A549 (cell line): ENCODE measurements at regions not wholly inside any gene's neighbourhood (a gene's known extent, or its start where the extent isn't known, plus 50 kb on each side); places are given as distances from the start of the nearest gene placed in this dataset.

ENCODE experiments used
- BHLHE40 ChIP-seq: IDR thresholded peaks from 2 replicates; pipeline ENCODE4 v1.6.1; 2012; ENCODE audit warnings: low read depth, low read length, inconsistent platforms
- CEBPB ChIP-seq, 2 experiments: fragments of >200 bp in 1 of 2; sonication (Bioruptor Twin) in 1 of 2; formaldehyde crosslinking in 1 of 2; IDR thresholded peaks; 2 replicates each; pipeline ENCODE4 v1.6.1; 2012 to 2016
- CTCF ChIP-seq: fragments of >200 bp; sonication (Bioruptor Twin); formaldehyde crosslinking; IDR thresholded peaks from 3 replicates; pipeline ENCODE4 v1.5.1; 2016
- EP300 ChIP-seq, 2 experiments: fragments of >200 bp; sonication (Bioruptor Twin); formaldehyde crosslinking; IDR thresholded peaks; 2 replicates in 1 of 2; 3 replicates in 1 of 2; pipeline ENCODE4 v1.6.1; 2016 to 2017
- KDM1A ChIP-seq: fragments of 200-600 bp; sonication (generic); IDR thresholded peaks from 2 replicates; pipeline ENCODE4 v1.6.1; 2016; ENCODE audit warnings: low read depth, mild to moderate bottlenecking
- MAX ChIP-seq: IDR thresholded peaks from 2 replicates; pipeline ENCODE4 v1.6.1; 2012
- NFE2L2 ChIP-seq: fragments of 150-350 bp; conservative IDR thresholded peaks from 2 replicates; pipeline ENCODE4 v1.6.1; 2014; ENCODE audit warnings: low read length
- POLR2A ChIP-seq: IDR thresholded peaks from 2 replicates; pipeline ENCODE4 v1.6.1; 2012; ENCODE audit warnings: mild to moderate bottlenecking, low read length
- POLR2AphosphoS2 ChIP-seq: conservative IDR thresholded peaks from 2 replicates; pipeline ENCODE4 v1.6.1; 2012; ENCODE audit warnings: low read length, improper control_type of control experiment, inconsistent platforms
- RAD21 ChIP-seq, 2 experiments: fragments of >200 bp in 1 of 2; sonication (Bioruptor Twin) in 1 of 2; formaldehyde crosslinking in 1 of 2; IDR thresholded peaks in 1 of 2; conservative IDR thresholded peaks in 1 of 2; 2 replicates in 1 of 2; 3 replicates in 1 of 2; pipeline ENCODE4 v1.6.1; 2012 to 2018; ENCODE audit warnings: inconsistent platforms in 1 of 2
- RNF2 ChIP-seq: fragments of 200-600 bp; sonication (generic); IDR thresholded peaks from 2 replicates; pipeline ENCODE4 v1.6.1; 2016; ENCODE audit warnings: low read depth, mild to moderate bottlenecking, antibody characterized with exemption, moderate library complexity, borderline replicate concordance
- SREBF2 ChIP-seq: fragments of 450-650 bp; IDR thresholded peaks from 2 replicates; pipeline ENCODE4 v1.6.1; 2014; ENCODE audit warnings: mild to moderate bottlenecking, moderate library complexity
- USF2 ChIP-seq: fragments of 450-650 bp; IDR thresholded peaks from 2 replicates; pipeline ENCODE4 v1.6.1; 2014; ENCODE audit warnings: antibody characterized with exemption
- ZSCAN20 ChIP-seq: fragments of 250-450 bp; sonication (Bioruptor Pico); IDR thresholded peaks from 2 replicates; pipeline ENCODE4 v1.8.0; 2022; ENCODE audit warnings: mild to moderate bottlenecking, moderate library complexity

- TF ChIP-seq CTCF: no peak
- no peak for TF ChIP-seq CEBPB (IDR thresholded peaks at IDR 0.05)
- TF ChIP-seq POLR2A: no peak
- TF ChIP-seq EP300 (IDR thresholded peaks at IDR 0.05): no peak
- TF ChIP-seq ZSCAN20: no peak
- no peak for TF ChIP-seq SREBF2
- TF ChIP-seq MAX: no peak
- TF ChIP-seq POLR2AphosphoS2: no peak
- TF ChIP-seq RAD21 (conservative IDR thresholded peaks at IDR 0.05 in 1 of 2, IDR thresholded peaks at IDR 0.05 in 1 of 2): no peak
- TF ChIP-seq NFE2L2: no peak
- no peak for TF ChIP-seq KDM1A
- TF ChIP-seq USF2: no peak
- no peak for TF ChIP-seq BHLHE40
- TF ChIP-seq RNF2: no peak
Measured at GRCh38 chr4:38415682-38416081, 248.3 kb upstream of the KLF3 start.
